ENCODE measurements at regions not wholly inside any gene's neighbourhood (a gene's known extent, or its start where the extent isn't known, plus 50 kb on each side); places are given as distances from the start of the nearest gene placed in this dataset.
A peak's percentile ranks its signal among the peaks of the same experiment; 100 is the strongest.

GRCh38 chr12:30862486-30862885 lies 64.1 kb upstream of the TSPAN11 start:
- no peaks in the 10 kb centered on the region for H3K27me3 ChIP-seq
- TF ChIP-seq CTCF (IDR thresholded peaks at IDR 0.05) = no peak
- H3K36me3 ChIP-seq = no peaks in the 10 kb centered on the region
- intact Hi-C loops (cut with DNase I) = no loop called here
- DNase-seq (ENCODE audit: low spot score in 2 of 2) = no peak
- H3K4me1 ChIP-seq = no peaks in the 10 kb centered on the region
- H3K27ac ChIP-seq = no peak overlapping the region
- no peaks in the 10 kb centered on the region for H3K9me3 ChIP-seq
- H3K4me3 ChIP-seq = no peak overlapping the region

GRCh38 chr12:30859226-30859625 lies 67.3 kb upstream of the TSPAN11 start:
- H3K9me3 ChIP-seq = no peaks in the 10 kb centered on the region
- intact Hi-C loops (cut with DNase I) = no loop called here
- no peaks in the 10 kb centered on the region for H3K4me1 ChIP-seq
- no peak for TF ChIP-seq CTCF (IDR thresholded peaks at IDR 0.05)
- no peak overlapping the region for H3K27ac ChIP-seq
- H3K27me3 ChIP-seq = no peaks in the 10 kb centered on the region
- no peak overlapping the region for H3K4me3 ChIP-seq
- DNase-seq (ENCODE audit: low spot score in 2 of 2) = no peak
- no peaks in the 10 kb centered on the region for H3K36me3 ChIP-seq

GRCh38 chr12:30858471-30858870 lies 68.1 kb upstream of the TSPAN11 start:
- no peak for TF ChIP-seq CTCF (IDR thresholded peaks at IDR 0.05)
- intact Hi-C loops (cut with DNase I) = no loop called here
- H3K36me3 ChIP-seq = no peaks in the 10 kb centered on the region

GRCh38 chr12:30853561-30854133 lies 72.9 kb upstream of the TSPAN11 start:
- no peak for TF ChIP-seq CTCF (IDR thresholded peaks at IDR 0.05)
- Histone ChIP-seq H3K27ac (no peak overlapping the region), H3K9me3 (no peaks in the 10 kb centered on the region), H3K36me3 (no peaks in the 10 kb centered on the region), H3K27me3 (no peaks in the 10 kb centered on the region), H3K4me1 (no peaks in the 10 kb centered on the region), H3K4me3 (no peak overlapping the region)
- DNase-seq (ENCODE audit: low spot score in 2 of 2) = peak in 1 of 2 donors; percentile 60
- intact Hi-C loops (cut with DNase I) = no loop called here

More at GRCh38 chr12:30858471-30858870, 68.1 kb upstream of the TSPAN11 start:
- no peak for DNase-seq (ENCODE audit: low spot score in 2 of 2)
- Histone ChIP-seq H3K4me1 (no peaks in the 10 kb centered on the region), H3K4me3 (no peak overlapping the region), H3K27ac (no peak overlapping the region), H3K9me3 (no peaks in the 10 kb centered on the region), H3K27me3 (no peaks in the 10 kb centered on the region)

GRCh38 chr12:30850684-30851083 lies 75.9 kb upstream of the TSPAN11 start:
- Histone ChIP-seq H3K9me3 (no peaks in the 10 kb centered on the region), H3K36me3 (no peaks in the 10 kb centered on the region), H3K4me3 (peak overlapping the region in 1 of 2 donors; percentile 81), H3K27me3 (no peaks in the 10 kb centered on the region), H3K4me1 (no peaks in the 10 kb centered on the region), H3K27ac (no peak overlapping the region)
- DNase-seq (ENCODE audit: low spot score in 2 of 2) = no peak
- no peak for TF ChIP-seq CTCF (IDR thresholded peaks at IDR 0.05)
- intact Hi-C loops (cut with DNase I) = loop anchor here (2.0 kb wide), 1 partner anchor 420 kb away; no protein-coding TSS in a partner anchor

GRCh38 chr12:30847259-30847658 lies 79.3 kb upstream of the TSPAN11 start:
- Histone ChIP-seq H3K9me3 (no peaks in the 10 kb centered on the region), H3K4me3 (no peak overlapping the region), H3K4me1 (no peaks in the 10 kb centered on the region), H3K27me3 (no peaks in the 10 kb centered on the region), H3K36me3 (no peaks in the 10 kb centered on the region), H3K27ac (no peak overlapping the region)
- no peak for DNase-seq (ENCODE audit: low spot score in 2 of 2)
- intact Hi-C loops (cut with DNase I) = loop anchor here (10.0 kb wide), 1 partner anchor 388 kb away; no protein-coding TSS in a partner anchor
- peak; percentile 36 to 57 (median 55) for TF ChIP-seq CTCF (IDR thresholded peaks at IDR 0.05)

Data from ascending aorta (tissue), 2 donors.